ENCODE measurements at regions not wholly inside any gene's neighbourhood (a gene's known extent, or its start where the extent isn't known, plus 50 kb on each side); places are given as distances from the start of the nearest gene placed in this dataset.
"Not testable (repeated sequence)": the region's sequence is repeated elsewhere in the genome, so short reads cannot be mapped to it uniquely, and the experiment has no call there.

DNA sequence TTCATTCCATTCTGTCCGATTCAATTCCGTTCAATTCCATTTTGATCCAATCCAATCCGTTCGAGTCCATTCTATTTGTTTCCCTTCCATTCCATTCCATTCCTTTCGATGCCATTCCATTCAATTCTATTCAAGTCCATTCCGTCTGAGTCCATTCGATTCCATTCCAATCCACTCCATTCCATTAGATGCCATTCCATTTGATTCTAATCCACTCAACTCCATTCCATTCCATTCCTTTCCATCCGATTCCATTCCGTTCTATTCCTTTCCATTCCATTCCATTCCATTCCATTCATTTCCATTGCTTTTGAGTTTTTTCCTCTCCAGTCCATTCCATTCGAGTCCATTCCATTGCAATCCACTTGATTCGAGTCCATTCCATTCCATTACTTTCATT lies 2589.3 kb upstream of the TPTE start:
- TF ChIP-seq EZH2 (IDR thresholded peaks at IDR 0.05; ENCODE audit: borderline replicate concordance, insufficient read depth, low read length, poor library complexity, severe bottlenecking); EP300 (conservative IDR thresholded peaks at IDR 0.05; ENCODE audit: poor library complexity, severe bottlenecking); POLR2AphosphoS5 (IDR thresholded peaks at IDR 0.05); RAD21 (conservative IDR thresholded peaks at IDR 0.05): not testable (repeated sequence)
- TF ChIP-seq, protein P1, sequence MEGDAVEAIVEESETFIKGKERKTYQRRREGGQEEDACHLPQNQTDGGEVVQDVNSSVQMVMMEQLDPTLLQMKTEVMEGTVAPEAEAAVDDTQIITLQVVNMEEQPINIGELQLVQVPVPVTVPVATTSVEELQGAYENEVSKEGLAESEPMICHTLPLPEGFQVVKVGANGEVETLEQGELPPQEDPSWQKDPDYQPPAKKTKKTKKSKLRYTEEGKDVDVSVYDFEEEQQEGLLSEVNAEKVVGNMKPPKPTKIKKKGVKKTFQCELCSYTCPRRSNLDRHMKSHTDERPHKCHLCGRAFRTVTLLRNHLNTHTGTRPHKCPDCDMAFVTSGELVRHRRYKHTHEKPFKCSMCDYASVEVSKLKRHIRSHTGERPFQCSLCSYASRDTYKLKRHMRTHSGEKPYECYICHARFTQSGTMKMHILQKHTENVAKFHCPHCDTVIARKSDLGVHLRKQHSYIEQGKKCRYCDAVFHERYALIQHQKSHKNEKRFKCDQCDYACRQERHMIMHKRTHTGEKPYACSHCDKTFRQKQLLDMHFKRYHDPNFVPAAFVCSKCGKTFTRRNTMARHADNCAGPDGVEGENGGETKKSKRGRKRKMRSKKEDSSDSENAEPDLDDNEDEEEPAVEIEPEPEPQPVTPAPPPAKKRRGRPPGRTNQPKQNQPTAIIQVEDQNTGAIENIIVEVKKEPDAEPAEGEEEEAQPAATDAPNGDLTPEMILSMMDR (IDR thresholded peaks at IDR 0.05; ENCODE audit: poor library complexity, severe bottlenecking) = not testable (repeated sequence)

Data from neural cell (in vitro differentiated cells).